ENCODE measurements at regions not wholly inside any gene's neighbourhood (a gene's known extent, or its start where the extent isn't known, plus 50 kb on each side); places are given as distances from the start of the nearest gene placed in this dataset.

DNA sequence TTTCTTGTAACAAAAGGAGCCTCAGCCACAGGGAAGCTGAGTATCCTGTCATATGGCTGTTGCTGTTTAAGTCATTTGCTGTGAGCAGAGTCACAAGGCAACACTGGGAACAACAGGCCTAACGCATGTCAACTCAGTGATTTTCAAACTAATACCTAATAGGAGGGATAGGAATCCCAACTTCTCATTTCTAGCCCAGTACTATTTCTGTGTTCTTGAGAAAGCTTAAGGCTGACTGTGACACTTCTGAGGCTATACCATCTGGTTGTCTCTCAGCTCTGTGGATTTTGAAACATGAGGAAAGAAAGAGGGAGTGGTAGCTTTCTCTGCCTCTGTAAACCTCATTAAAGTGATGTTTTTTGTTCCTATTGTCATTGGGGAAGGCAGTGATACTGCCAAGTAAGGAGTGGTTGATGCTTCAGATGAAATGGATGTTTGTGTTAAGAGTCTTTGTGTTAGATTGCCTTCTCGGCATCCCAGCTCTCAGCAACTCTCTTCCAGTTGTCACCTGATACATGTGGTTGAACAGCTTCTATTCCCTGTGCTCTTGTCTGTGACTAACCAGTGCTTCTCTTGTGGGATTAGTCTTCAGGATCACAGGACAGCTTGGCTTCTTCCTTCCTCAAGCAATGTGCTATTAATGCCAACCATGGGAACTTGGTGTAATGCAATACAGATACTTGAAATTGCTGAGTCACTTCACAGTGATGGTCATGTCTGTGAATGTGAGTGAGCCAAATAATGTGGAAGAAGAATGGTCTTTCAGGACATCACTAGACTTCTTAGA, 166.8 kb upstream of the IVNS1ABP start:
- intact Hi-C loops (cut with micrococcal nuclease): no loop called here
- H3K36me3 ChIP-seq: no peaks in the 10 kb centered on the region
- TF ChIP-seq, protein P1, sequence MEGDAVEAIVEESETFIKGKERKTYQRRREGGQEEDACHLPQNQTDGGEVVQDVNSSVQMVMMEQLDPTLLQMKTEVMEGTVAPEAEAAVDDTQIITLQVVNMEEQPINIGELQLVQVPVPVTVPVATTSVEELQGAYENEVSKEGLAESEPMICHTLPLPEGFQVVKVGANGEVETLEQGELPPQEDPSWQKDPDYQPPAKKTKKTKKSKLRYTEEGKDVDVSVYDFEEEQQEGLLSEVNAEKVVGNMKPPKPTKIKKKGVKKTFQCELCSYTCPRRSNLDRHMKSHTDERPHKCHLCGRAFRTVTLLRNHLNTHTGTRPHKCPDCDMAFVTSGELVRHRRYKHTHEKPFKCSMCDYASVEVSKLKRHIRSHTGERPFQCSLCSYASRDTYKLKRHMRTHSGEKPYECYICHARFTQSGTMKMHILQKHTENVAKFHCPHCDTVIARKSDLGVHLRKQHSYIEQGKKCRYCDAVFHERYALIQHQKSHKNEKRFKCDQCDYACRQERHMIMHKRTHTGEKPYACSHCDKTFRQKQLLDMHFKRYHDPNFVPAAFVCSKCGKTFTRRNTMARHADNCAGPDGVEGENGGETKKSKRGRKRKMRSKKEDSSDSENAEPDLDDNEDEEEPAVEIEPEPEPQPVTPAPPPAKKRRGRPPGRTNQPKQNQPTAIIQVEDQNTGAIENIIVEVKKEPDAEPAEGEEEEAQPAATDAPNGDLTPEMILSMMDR (IDR thresholded peaks at IDR 0.05; ENCODE audit: borderline replicate concordance): no peak
- H3K27me3 ChIP-seq (ENCODE audit: low read depth): no peaks in the 10 kb centered on the region
- no peaks in the 10 kb centered on the region for H3K9me3 ChIP-seq (replicated peaks)
- DNase-seq: no peak
- peaks cover 31% of the 10 kb centered on the region for H3K4me1 ChIP-seq
- H3K27ac ChIP-seq (replicated peaks): peak overlapping the region; percentile 26
- no peak overlapping the region for H3K4me3 ChIP-seq

DNA sequence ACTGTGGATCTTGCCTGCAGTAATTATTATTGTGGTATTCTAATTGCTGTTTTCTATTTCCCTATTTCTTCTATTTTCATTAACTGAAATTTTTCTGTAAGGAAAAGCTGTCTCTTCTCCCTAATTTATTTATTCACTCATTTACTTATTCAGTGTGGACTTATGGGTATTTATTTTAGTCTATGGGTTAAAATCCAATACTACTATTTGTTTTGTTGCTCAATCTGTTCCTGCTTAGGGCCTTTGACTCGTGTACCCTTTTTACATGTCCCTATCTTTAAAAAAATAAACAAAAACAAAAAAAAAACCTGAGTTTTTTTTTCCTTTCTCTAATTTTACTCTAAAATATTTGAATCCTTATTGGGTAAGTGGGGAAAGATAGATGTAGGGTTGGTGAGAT, 166.2 kb upstream of the IVNS1ABP start:
- H3K4me3 ChIP-seq: no peak overlapping the region
- H3K9me3 ChIP-seq (replicated peaks): no peaks in the 10 kb centered on the region
- no peaks in the 10 kb centered on the region for H3K27me3 ChIP-seq (ENCODE audit: low read depth)
- H3K36me3 ChIP-seq: no peaks in the 10 kb centered on the region
- H3K27ac ChIP-seq (replicated peaks): no peak overlapping the region
- peaks cover 24% of the 10 kb centered on the region for H3K4me1 ChIP-seq
- intact Hi-C loops (cut with micrococcal nuclease): no loop called here
- DNase-seq: no peak
- TF ChIP-seq, protein P1 (IDR thresholded peaks at IDR 0.05; ENCODE audit: borderline replicate concordance): no peak

DNA sequence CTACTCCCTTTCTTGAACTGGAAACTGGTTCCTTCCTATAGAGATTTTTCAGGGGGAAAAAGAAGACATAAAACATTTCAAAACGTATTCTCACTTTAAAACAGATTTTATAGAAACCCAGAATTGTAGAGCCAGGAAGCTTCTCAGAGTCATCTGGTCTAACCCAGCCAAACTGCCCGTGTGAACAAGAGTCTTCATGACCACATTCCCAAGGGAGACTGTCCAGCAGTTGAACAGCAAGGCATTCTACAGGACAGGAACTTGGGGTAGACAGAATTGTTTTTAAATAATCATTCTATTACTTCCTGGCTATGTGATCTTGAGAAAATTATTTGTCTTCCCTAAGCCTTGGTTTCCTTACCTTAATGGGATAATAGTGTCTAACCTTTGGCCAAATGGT, 163.5 kb upstream of the IVNS1ABP start:
- no peaks in the 10 kb centered on the region for H3K9me3 ChIP-seq (replicated peaks)

DNA sequence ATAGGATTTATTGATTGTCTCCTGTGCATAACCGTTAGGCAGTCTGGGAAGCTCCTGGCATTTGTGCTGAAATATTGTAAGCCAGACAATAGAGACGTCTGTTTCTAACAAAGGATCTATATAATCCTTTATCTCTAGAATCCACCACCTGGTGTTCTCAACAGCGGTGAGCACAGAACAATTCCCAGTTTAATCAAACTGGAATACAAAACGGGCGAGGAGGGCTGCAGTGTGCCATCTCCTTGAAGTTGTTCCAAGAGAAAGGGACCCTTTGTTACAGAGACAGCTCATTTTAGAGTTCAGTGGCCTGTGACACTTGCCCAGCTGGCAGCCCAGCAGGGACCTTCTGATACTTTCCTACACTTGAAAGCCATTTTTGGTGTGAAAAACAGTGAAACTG, 162.8 kb upstream of the IVNS1ABP start:
- TF ChIP-seq, protein P1 (IDR thresholded peaks at IDR 0.05; ENCODE audit: borderline replicate concordance): no peak
- Histone ChIP-seq H3K36me3 (no peaks in the 10 kb centered on the region), H3K27ac (replicated peaks) (no peak overlapping the region), H3K4me1 (peaks cover 16% of the 10 kb centered on the region), H3K27me3 (ENCODE audit: low read depth) (no peaks in the 10 kb centered on the region), H3K9me3 (replicated peaks) (no peaks in the 10 kb centered on the region), H3K4me3 (no peak overlapping the region)
- no peak for DNase-seq
- intact Hi-C loops (cut with micrococcal nuclease): no loop called here

More for the DNA sequence above, 163.5 kb upstream of the IVNS1ABP start:
- no peak overlapping the region for H3K27ac ChIP-seq (replicated peaks)
- H3K4me1 ChIP-seq: peaks cover 16% of the 10 kb centered on the region
- H3K36me3 ChIP-seq: no peaks in the 10 kb centered on the region
- intact Hi-C loops (cut with micrococcal nuclease): no loop called here
- no peaks in the 10 kb centered on the region for H3K27me3 ChIP-seq (ENCODE audit: low read depth)
- H3K4me3 ChIP-seq: no peak overlapping the region
- TF ChIP-seq, protein P1 (IDR thresholded peaks at IDR 0.05; ENCODE audit: borderline replicate concordance): no peak
- DNase-seq: no peak

DNA sequence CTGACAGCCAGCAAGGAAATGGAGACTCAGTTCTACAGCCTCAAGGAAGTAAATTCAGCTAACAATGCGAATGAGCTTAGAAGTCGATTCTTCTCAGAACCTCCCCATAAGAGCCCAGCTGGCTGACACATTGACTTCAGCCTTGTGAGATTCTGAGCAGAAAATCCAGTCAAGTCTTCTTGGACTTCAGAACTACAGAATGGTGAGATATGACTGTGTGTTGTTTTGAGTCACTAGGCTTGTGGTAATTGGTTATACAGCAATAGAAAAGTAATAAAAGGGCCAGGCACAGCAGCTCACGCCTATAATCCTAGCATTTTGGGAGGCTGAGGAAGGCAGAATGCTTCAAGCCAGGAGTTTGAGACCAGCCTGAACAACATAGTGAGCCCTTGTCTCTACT, 161.8 kb upstream of the IVNS1ABP start:
- TF ChIP-seq, protein P1 (IDR thresholded peaks at IDR 0.05; ENCODE audit: borderline replicate concordance): no peak
- no peaks in the 10 kb centered on the region for H3K36me3 ChIP-seq
- intact Hi-C loops (cut with micrococcal nuclease): no loop called here
- no peaks in the 10 kb centered on the region for H3K27me3 ChIP-seq (ENCODE audit: low read depth)
- H3K9me3 ChIP-seq (replicated peaks): no peaks in the 10 kb centered on the region
- H3K4me3 ChIP-seq: no peak overlapping the region
- peaks cover 8% of the 10 kb centered on the region for H3K4me1 ChIP-seq
- H3K27ac ChIP-seq (replicated peaks): no peak overlapping the region
- no peak for DNase-seq
